Right atrium auricular region (tissue), 2 donors: ENCODE measurements at regions not wholly inside any gene's neighbourhood (a gene's known extent, or its start where the extent isn't known, plus 50 kb on each side); places are given as distances from the start of the nearest gene placed in this dataset.

Experiments
- DNase-seq: peaks from one replicate; pipeline ENCODE4 v3.0.0-alpha.2; 2019; ENCODE audit warnings: low spot score
- H3K27ac ChIP-seq, 2 donors: fragments of 200-600 bp; sonication (generic); 1 replicate in 1 of 2; 2 replicates in 1 of 2; pipeline ENCODE4 v1.5.1; 2016 to 2019
- H3K27me3 ChIP-seq, 2 donors: fragments of 200-600 bp; sonication (generic); one replicate each; pipeline versions ENCODE4 v1.5.1 to v1.6.0; 2017 to 2019
- H3K36me3 ChIP-seq: fragments of 200-600 bp; sonication (generic); one replicate; pipeline ENCODE4 v1.5.1; 2016
- H3K4me1 ChIP-seq, 2 donors: fragments of 200-600 bp; sonication (generic); one replicate each; pipeline versions ENCODE4 v1.5.1 to v1.6.0; 2017 to 2019
- H3K4me3 ChIP-seq, 2 donors: fragments of 200-600 bp; sonication (generic); 1 replicate in 1 of 2; 2 replicates in 1 of 2; pipeline ENCODE4 v1.5.1; 2017 to 2019; ENCODE audit warnings: mild to moderate bottlenecking in 1 of 2, moderate library complexity in 1 of 2
- H3K9me3 ChIP-seq, 2 donors: fragments of 200-600 bp; sonication (generic); one replicate each; pipeline ENCODE4 v1.5.1; 2019
- CTCF ChIP-seq, 2 donors: fragments of 200-600 bp; sonication (generic); IDR thresholded peaks; one replicate each; pipeline ENCODE4 v1.5.1; 2019; ENCODE audit warnings: antibody characterized with exemption in 2 of 2

GRCh38 chr4:30262379-30262778, 457.8 kb upstream of the PCDH7 start:
- H3K27ac ChIP-seq = no peak overlapping the region
- TF ChIP-seq CTCF (IDR thresholded peaks at IDR 0.05) = no peak
- no peaks in the 10 kb centered on the region for H3K9me3 ChIP-seq
- no peak for DNase-seq
- H3K4me1 ChIP-seq = no peaks in the 10 kb centered on the region
- H3K36me3 ChIP-seq = no peaks in the 10 kb centered on the region
- H3K27me3 ChIP-seq = no peaks in the 10 kb centered on the region
- H3K4me3 ChIP-seq = no peak overlapping the region

GRCh38 chr4:30264465-30264864, 455.7 kb upstream of the PCDH7 start:
- DNase-seq = no peak
- Histone ChIP-seq H3K27me3 (no peaks in the 10 kb centered on the region), H3K9me3 (no peaks in the 10 kb centered on the region), H3K4me1 (no peaks in the 10 kb centered on the region), H3K36me3 (no peaks in the 10 kb centered on the region), H3K4me3 (no peak overlapping the region), H3K27ac (no peak overlapping the region)
- TF ChIP-seq CTCF (IDR thresholded peaks at IDR 0.05) = no peak

GRCh38 chr4:30265716-30266115, 454.5 kb upstream of the PCDH7 start:
- H3K27ac ChIP-seq = no peak overlapping the region
- H3K36me3 ChIP-seq = no peaks in the 10 kb centered on the region
- no peaks in the 10 kb centered on the region for H3K9me3 ChIP-seq
- no peaks in the 10 kb centered on the region for H3K4me1 ChIP-seq
- TF ChIP-seq CTCF (IDR thresholded peaks at IDR 0.05) = no peak
- no peak for DNase-seq
- no peak overlapping the region for H3K4me3 ChIP-seq
- no peaks in the 10 kb centered on the region for H3K27me3 ChIP-seq

GRCh38 chr4:30268370-30268769, 451.8 kb upstream of the PCDH7 start:
- DNase-seq = no peak
- H3K9me3 ChIP-seq = peaks cover 0 to 3% of the 10 kb centered on the region in 2 donors
- no peak overlapping the region for H3K4me3 ChIP-seq
- TF ChIP-seq CTCF (IDR thresholded peaks at IDR 0.05) = no peak
- no peaks in the 10 kb centered on the region for H3K27me3 ChIP-seq
- H3K36me3 ChIP-seq = no peaks in the 10 kb centered on the region
- H3K4me1 ChIP-seq = no peaks in the 10 kb centered on the region
- no peak overlapping the region for H3K27ac ChIP-seq

- TF ChIP-seq CTCF (IDR thresholded peaks at IDR 0.05) = no peak
- Histone ChIP-seq H3K27ac (no peak overlapping the region), H3K9me3 (peaks cover 0 to 9% of the 10 kb centered on the region in 2 donors), H3K36me3 (no peaks in the 10 kb centered on the region), H3K4me1 (no peaks in the 10 kb centered on the region), H3K27me3 (no peaks in the 10 kb centered on the region), H3K4me3 (no peak overlapping the region)
- DNase-seq = no peak
These were observed 450.3 kb upstream of the PCDH7 start for GRCh38 chr4:30269850-30270249.

- no peak overlapping the region for H3K27ac ChIP-seq
- no peak for DNase-seq
- no peaks in the 10 kb centered on the region for H3K27me3 ChIP-seq
These were observed 438.2 kb upstream of the PCDH7 start for GRCh38 chr4:30281986-30282385.

More at GRCh38 chr4:30281986-30282385, 438.2 kb upstream of the PCDH7 start:
- TF ChIP-seq CTCF (IDR thresholded peaks at IDR 0.05) = no peak
- Histone ChIP-seq H3K4me3 (no peak overlapping the region), H3K4me1 (no peaks in the 10 kb centered on the region), H3K36me3 (no peaks in the 10 kb centered on the region), H3K9me3 (no peaks in the 10 kb centered on the region)
